Fibroblast of pulmonary artery (primary cell): ENCODE measurements at regions not wholly inside any gene's neighbourhood (a gene's known extent, or its start where the extent isn't known, plus 50 kb on each side); places are given as distances from the start of the nearest gene placed in this dataset.
"Not testable (repeated sequence)": the region's sequence is repeated elsewhere in the genome, so short reads cannot be mapped to it uniquely, and the experiment has no call there.

Source experiments
- DNase-seq: peaks from one replicate; pipeline ENCODE4 v3.0.0-alpha.2; 2010; ENCODE audit warnings: low read depth
- H3K4me3 ChIP-seq: replicated peaks from 2 replicates; pipeline ENCODE4 v1.5.1; 2011; ENCODE audit warnings: low read depth, mild to moderate bottlenecking, control low read depth, low read length, moderate library complexity
- TF ChIP-seq, protein P1 (sequence below): IDR thresholded peaks from 2 replicates; pipeline ENCODE4 v1.5.1; 2011; ENCODE audit warnings: mild to moderate bottlenecking, control low read depth, low read length, inconsistent platforms; ENCODE audit errors: missing control alignments

GRCh38 chr5:72584466-72584865 is 77.3 kb upstream of the ZNF366 start:
- TF ChIP-seq, protein P1, sequence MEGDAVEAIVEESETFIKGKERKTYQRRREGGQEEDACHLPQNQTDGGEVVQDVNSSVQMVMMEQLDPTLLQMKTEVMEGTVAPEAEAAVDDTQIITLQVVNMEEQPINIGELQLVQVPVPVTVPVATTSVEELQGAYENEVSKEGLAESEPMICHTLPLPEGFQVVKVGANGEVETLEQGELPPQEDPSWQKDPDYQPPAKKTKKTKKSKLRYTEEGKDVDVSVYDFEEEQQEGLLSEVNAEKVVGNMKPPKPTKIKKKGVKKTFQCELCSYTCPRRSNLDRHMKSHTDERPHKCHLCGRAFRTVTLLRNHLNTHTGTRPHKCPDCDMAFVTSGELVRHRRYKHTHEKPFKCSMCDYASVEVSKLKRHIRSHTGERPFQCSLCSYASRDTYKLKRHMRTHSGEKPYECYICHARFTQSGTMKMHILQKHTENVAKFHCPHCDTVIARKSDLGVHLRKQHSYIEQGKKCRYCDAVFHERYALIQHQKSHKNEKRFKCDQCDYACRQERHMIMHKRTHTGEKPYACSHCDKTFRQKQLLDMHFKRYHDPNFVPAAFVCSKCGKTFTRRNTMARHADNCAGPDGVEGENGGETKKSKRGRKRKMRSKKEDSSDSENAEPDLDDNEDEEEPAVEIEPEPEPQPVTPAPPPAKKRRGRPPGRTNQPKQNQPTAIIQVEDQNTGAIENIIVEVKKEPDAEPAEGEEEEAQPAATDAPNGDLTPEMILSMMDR: no peak
- no peak overlapping the region for H3K4me3 ChIP-seq
- no peak for DNase-seq

- not testable (repeated sequence) for H3K4me3 ChIP-seq, DNase-seq
Observed at GRCh38 chr5:72579290-72579689, 72.1 kb upstream of the ZNF366 start.

DNA sequence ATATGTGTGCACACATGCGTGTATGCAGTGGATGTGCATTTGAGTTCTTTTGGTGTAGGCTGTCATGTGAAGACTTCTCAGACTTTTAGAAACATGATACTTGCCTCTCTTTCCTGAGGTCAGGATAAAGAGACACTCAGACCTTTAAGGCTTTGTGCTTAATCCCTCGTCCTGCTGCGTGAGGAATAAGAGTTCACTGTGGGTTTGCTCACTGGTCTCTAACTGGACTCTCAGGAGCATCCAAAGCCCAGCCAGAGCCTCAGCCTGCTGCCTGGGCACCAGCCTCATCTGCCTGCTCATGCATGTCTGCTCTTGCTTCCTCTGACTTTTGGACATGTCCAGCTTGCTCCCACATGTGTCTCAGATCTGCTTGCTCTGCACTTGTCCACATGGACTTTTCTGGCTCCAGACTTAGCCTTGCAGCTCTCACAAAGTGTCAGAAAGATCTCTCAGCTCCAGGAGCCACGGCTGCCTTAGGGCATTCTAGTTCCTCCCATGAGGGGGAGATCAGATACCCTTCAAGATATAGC is 65.1 kb upstream of the ZNF366 start:
- no peak overlapping the region for H3K4me3 ChIP-seq
- no peak for DNase-seq
- TF ChIP-seq, protein P1: no peak

- no peak overlapping the region for H3K4me3 ChIP-seq
- DNase-seq: no peak
- TF ChIP-seq, protein P1: no peak
Observed at GRCh38 chr5:72569408-72569944, 62.3 kb upstream of the ZNF366 start.

- TF ChIP-seq, protein P1: no peak
- no peak for DNase-seq
- no peak overlapping the region for H3K4me3 ChIP-seq
Observed at GRCh38 chr5:72566746-72567145, 59.5 kb upstream of the ZNF366 start.

DNA sequence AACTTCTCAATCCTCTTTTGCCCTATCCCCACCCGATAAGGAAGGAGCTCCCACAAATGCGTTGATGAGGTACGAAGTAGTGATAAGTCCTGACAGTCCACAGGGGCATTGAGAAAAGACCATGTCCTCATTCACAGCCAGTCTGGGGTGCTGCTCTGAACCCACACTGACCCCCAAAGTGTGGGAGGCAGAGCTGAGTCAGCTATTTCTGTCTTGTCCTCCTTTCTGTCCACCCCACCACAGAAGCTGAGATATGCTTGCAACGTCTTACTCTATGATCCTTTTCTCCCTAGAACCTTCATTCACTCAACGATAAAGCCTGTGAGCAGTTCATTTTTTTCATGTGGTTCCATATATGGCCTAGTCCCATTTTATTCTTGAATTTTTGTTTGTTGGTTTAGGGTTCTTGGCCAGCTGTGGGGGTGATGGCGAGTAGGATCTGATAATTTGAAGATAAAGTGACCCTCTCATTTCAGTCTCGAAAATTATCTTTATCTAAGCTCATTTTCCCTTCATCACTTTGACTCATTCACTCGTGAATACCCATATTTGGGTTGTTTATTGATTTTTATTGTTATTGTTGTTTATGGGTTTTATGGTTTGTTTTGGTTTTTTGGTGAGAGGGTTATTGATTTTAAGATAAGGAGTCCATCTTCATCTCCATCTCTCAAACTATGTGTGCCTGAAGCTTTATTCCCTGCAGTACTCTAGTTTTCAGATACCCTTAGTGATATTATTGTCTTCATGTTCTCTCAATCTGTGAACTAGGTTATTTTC is 58.5 kb upstream of the ZNF366 start:
- TF ChIP-seq, protein P1: no peak
- no peak overlapping the region for H3K4me3 ChIP-seq
- DNase-seq: no peak

- DNase-seq: no peak
- H3K4me3 ChIP-seq: no peak overlapping the region
- TF ChIP-seq, protein P1: no peak
Observed at GRCh38 chr5:72562717-72563116, 55.5 kb upstream of the ZNF366 start.
